ENCODE measurements at regions not wholly inside any gene's neighbourhood (a gene's known extent, or its start where the extent isn't known, plus 50 kb on each side); places are given as distances from the start of the nearest gene placed in this dataset.

DNA sequence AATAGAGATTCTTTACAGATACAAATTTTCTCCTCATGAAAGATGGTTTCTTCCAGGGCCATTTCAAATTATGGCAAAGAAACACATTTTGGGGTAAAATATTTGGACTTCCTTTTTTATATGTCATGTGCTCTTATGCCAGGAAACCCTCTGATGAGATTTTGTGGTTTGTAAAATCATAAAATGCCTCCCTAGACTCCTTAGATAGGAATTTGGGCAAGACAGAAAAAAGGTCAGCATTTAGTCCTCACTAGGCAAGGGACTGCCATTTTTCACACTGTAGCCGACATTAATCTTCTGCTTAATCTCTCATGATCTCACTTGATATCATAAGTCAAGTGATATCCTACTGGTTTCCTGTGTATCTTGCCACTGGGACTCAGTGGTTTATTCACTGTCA is 286.4 kb downstream of the ARHGAP12 start:
- TF ChIP-seq, protein P1, sequence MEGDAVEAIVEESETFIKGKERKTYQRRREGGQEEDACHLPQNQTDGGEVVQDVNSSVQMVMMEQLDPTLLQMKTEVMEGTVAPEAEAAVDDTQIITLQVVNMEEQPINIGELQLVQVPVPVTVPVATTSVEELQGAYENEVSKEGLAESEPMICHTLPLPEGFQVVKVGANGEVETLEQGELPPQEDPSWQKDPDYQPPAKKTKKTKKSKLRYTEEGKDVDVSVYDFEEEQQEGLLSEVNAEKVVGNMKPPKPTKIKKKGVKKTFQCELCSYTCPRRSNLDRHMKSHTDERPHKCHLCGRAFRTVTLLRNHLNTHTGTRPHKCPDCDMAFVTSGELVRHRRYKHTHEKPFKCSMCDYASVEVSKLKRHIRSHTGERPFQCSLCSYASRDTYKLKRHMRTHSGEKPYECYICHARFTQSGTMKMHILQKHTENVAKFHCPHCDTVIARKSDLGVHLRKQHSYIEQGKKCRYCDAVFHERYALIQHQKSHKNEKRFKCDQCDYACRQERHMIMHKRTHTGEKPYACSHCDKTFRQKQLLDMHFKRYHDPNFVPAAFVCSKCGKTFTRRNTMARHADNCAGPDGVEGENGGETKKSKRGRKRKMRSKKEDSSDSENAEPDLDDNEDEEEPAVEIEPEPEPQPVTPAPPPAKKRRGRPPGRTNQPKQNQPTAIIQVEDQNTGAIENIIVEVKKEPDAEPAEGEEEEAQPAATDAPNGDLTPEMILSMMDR (conservative IDR thresholded peaks at IDR 0.05) = no peak
- no peak for TF ChIP-seq ZFX (IDR thresholded peaks at IDR 0.05)
- H3K27ac ChIP-seq = no peak overlapping the region

DNA sequence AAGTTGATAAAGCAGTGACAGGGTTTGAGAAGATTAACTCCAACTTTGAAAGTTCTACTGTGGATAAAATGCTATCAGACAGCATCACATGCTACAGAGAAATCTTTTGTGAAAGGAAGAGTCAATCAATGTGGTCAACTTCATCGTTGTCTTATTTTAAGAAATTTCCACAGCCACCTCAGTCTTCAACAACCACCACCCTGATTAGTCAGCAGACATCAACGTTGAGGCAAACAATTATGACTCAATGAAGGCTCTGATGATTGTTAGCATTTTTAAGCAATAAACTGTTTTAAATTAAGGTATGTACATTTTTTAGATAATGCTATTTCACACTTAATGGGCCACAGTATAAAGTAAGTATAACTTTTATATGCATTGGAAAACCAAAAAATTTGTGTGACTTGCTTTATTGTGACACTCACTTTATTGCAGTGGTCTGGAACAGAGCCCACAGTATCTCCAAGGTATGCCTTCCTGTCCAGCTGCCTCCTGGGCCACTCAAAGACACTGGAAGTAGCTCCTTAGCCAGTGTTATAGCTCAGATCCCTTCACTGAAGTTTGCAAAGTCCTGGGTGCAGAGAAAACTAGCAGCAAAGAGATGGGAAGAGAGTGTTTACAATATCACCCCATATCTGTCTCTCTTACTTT is 293.1 kb downstream of the ARHGAP12 start:
- TF ChIP-seq ZFX (IDR thresholded peaks at IDR 0.05) = no peak
- TF ChIP-seq, protein P1 (conservative IDR thresholded peaks at IDR 0.05) = no peak
- no peak overlapping the region for H3K27ac ChIP-seq

DNA sequence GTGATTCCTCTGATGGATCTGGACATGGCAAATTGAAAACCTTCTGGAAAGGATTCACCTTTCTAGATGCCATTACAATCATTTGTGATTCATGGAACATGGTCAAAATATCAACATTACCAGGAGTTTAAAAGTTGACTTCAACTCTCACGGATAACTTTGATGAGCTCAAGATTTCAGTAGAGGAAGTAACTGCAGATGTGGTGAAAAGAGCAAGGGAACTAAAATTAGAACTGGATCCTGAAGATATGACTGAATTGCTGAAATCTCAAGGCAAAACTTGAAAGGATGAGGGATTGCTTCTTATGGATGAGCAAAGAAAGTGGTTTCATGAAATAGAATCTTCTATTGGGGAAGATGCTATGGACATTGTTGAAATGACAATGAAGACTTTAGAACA is 293.6 kb downstream of the ARHGAP12 start:
- no peak overlapping the region for H3K27ac ChIP-seq
- TF ChIP-seq, protein P1 (conservative IDR thresholded peaks at IDR 0.05) = no peak
- no peak for TF ChIP-seq ZFX (IDR thresholded peaks at IDR 0.05)

GRCh38 chr10:31630861-31631567 is 297.6 kb downstream of the ARHGAP12 start:
- no peak for TF ChIP-seq ZFX (IDR thresholded peaks at IDR 0.05)
- TF ChIP-seq, protein P1 (conservative IDR thresholded peaks at IDR 0.05) = no peak
- no peak overlapping the region for H3K27ac ChIP-seq

- H3K27ac ChIP-seq = no peak overlapping the region
- TF ChIP-seq, protein P1 (conservative IDR thresholded peaks at IDR 0.05) = no peak
- no peak for TF ChIP-seq ZFX (IDR thresholded peaks at IDR 0.05)
Observed at GRCh38 chr10:31625566-31625965, 303.1 kb downstream of the ARHGAP12 start.

GRCh38 chr10:31624611-31625010 is 304.0 kb downstream of the ARHGAP12 start:
- H3K27ac ChIP-seq = no peak overlapping the region
- TF ChIP-seq, protein P1 (conservative IDR thresholded peaks at IDR 0.05) = no peak
- TF ChIP-seq ZFX (IDR thresholded peaks at IDR 0.05) = no peak

DNA sequence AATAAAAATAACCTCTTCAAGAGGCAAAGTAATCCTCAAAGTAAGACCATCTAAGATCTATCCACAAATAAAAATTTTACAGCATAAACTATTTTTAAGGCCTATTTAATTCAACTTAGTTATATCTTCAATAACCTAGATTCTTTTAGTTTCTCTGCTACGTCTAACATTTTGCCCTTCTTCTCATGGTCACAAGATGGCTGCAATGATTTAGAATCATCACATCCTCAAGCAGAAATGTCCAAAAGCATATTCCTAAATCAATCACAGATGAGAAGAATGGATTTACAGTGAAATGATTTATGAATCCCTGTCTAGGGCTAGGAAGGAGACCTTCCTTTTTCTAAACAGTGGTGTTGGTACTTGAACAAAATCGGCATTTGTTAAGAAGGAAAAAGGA is 304.7 kb downstream of the ARHGAP12 start:
- no peak for TF ChIP-seq ZFX (IDR thresholded peaks at IDR 0.05)
- TF ChIP-seq, protein P1 (conservative IDR thresholded peaks at IDR 0.05) = no peak
- no peak overlapping the region for H3K27ac ChIP-seq
